A549 (cell line): ENCODE measurements at regions not wholly inside any gene's neighbourhood (a gene's known extent, or its start where the extent isn't known, plus 50 kb on each side); places are given as distances from the start of the nearest gene placed in this dataset.

Experiments
- ATAC-seq, 2 experiments: fragments of 200-7000 bp in 1 of 2; fragments of >200 bp in 1 of 2; cut with Nextera tagmentation in 1 of 2; cut with Tn5 transposase in 1 of 2; 3 replicates each; pipeline versions ENCODE4 v1.8.0 to v1.9.1; 2018 to 2020; ENCODE audit warnings: mild to moderate bottlenecking in 1 of 2, moderate library complexity in 1 of 2
- CTCF ChIA-PET: fragments of 300-600 bp; sonication (Branson Sonifier 250); formaldehyde crosslinking; extraction: SDS; loops from one replicate; lab custom pipeline; 2021; ENCODE audit warnings: antibody characterized with exemption, inconsistent platforms; lab: Yijun Ruan, JAX
- POLR2A ChIA-PET: fragments of 350-600 bp; formaldehyde crosslinking; extraction: SDS; loops from one replicate; lab custom pipeline; 2021; ENCODE audit warnings: antibody characterized with exemption, inconsistent platforms; lab: Yijun Ruan, JAX
- DNase-seq, 2 experiments: peaks; one replicate each; pipeline versions ENCODE4 v3.0.0 to v3.0.0-alpha.2; 2011 to 2016; ENCODE audit warnings: low read depth in 1 of 2, low spot score in 1 of 2
- FAIRE-seq: peaks from 2 replicates; lab custom pipeline; 2011; peaks lifted over from hg19 to GRCh38; lab: Jason Lieb, UNC
- H3K27ac ChIP-seq, 2 experiments: fragments of >200 bp; sonication (Bioruptor Twin); formaldehyde crosslinking; 3 replicates each; pipeline ENCODE4 v1.5.1; 2016 to 2017
- H3K4me1 ChIP-seq: fragments of >200 bp; sonication (Bioruptor Twin); formaldehyde crosslinking; 3 replicates; pipeline ENCODE4 v1.6.1; 2016
- H3K4me2 ChIP-seq: fragments of >200 bp; sonication (Bioruptor Twin); formaldehyde crosslinking; 3 replicates; pipeline ENCODE4 v1.6.1; 2016
- H3K4me3 ChIP-seq: fragments of >200 bp; sonication (Bioruptor Twin); formaldehyde crosslinking; 3 replicates; pipeline ENCODE4 v1.5.1; 2016
- H3K9me3 ChIP-seq: fragments of >200 bp; sonication (Bioruptor Twin); formaldehyde crosslinking; 3 replicates; pipeline ENCODE4 v1.6.1; 2016
- CBX8 ChIP-seq: fragments of 200-600 bp; sonication (generic); IDR thresholded peaks from 2 replicates; pipeline ENCODE4 v1.6.1; 2016
- CEBPB ChIP-seq, 2 experiments: fragments of >200 bp in 1 of 2; sonication (Bioruptor Twin) in 1 of 2; formaldehyde crosslinking in 1 of 2; IDR thresholded peaks; 2 replicates each; pipeline ENCODE4 v1.6.1; 2012 to 2016
- CHD4 ChIP-seq: fragments of 200-600 bp; sonication (generic); IDR thresholded peaks from 2 replicates; pipeline ENCODE4 v1.6.1; 2016; ENCODE audit warnings: antibody characterized with exemption, mild to moderate bottlenecking, borderline replicate concordance
- ESRRA ChIP-seq: fragments of 150-350 bp; IDR thresholded peaks from 2 replicates; pipeline ENCODE4 v1.6.1; 2014; ENCODE audit warnings: mild to moderate bottlenecking, low read length, borderline replicate concordance
- FOSL2 ChIP-seq, 2 experiments: fragments of 450-650 bp in 1 of 2; fragments of >200 bp in 1 of 2; sonication (Bioruptor Twin) in 1 of 2; formaldehyde crosslinking; IDR thresholded peaks; 2 replicates each; pipeline versions ENCODE4 v1.5.0 to v1.6.1; 2016 to 2020; ENCODE audit warnings: mild to moderate bottlenecking in 1 of 2, moderate library complexity in 1 of 2
- GATA3 ChIP-seq: IDR thresholded peaks from 2 replicates; pipeline ENCODE4 v1.6.1; 2012; ENCODE audit warnings: borderline replicate concordance
- HDAC2 ChIP-seq: fragments of 200-600 bp; sonication (generic); IDR thresholded peaks from 2 replicates; pipeline ENCODE4 v1.6.1; 2016
- HEYL ChIP-seq: fragments of 250-450 bp; sonication (Bioruptor Pico); IDR thresholded peaks from 2 replicates; pipeline ENCODE4 v1.8.0; 2021; ENCODE audit warnings: mild to moderate bottlenecking, moderate library complexity
- HOXB5 ChIP-seq: fragments of 250-450 bp; sonication (Bioruptor Pico); IDR thresholded peaks from 2 replicates; pipeline ENCODE4 v1.5.0; 2020; ENCODE audit warnings: mild to moderate bottlenecking, moderate library complexity
- JUN ChIP-seq, 2 experiments: fragments of >200 bp; sonication (Bioruptor Twin); formaldehyde crosslinking; IDR thresholded peaks; 2 replicates in 1 of 2; 3 replicates in 1 of 2; pipeline ENCODE4 v1.6.1; 2016 to 2017
- JUNB ChIP-seq: fragments of >200 bp; sonication (Bioruptor Twin); formaldehyde crosslinking; IDR thresholded peaks from 2 replicates; pipeline ENCODE4 v1.6.1; 2016
- KDM5A ChIP-seq: fragments of 200-600 bp; sonication (generic); IDR thresholded peaks from 2 replicates; pipeline ENCODE4 v1.6.1; 2016; ENCODE audit warnings: antibody characterized with exemption, mild to moderate bottlenecking
- MAFK ChIP-seq: fragments of 450-650 bp; IDR thresholded peaks from 2 replicates; pipeline ENCODE4 v1.6.1; 2014; ENCODE audit not compliant: partially characterized antibody
- POLR2AphosphoS2 ChIP-seq: conservative IDR thresholded peaks from 2 replicates; pipeline ENCODE4 v1.6.1; 2012; ENCODE audit warnings: low read length, improper control_type of control experiment, inconsistent platforms
- RARB ChIP-seq: fragments of 250-450 bp; sonication (Bioruptor Pico); IDR thresholded peaks from 2 replicates; pipeline ENCODE4 v1.8.0; 2021; ENCODE audit warnings: mild to moderate bottlenecking, moderate library complexity
- RCOR1 ChIP-seq: fragments of 150-350 bp; IDR thresholded peaks from 2 replicates; pipeline ENCODE4 v1.6.1; 2014; ENCODE audit warnings: antibody characterized with exemption, low read length, low read depth
- RFX5 ChIP-seq: fragments of 450-650 bp; IDR thresholded peaks from 2 replicates; pipeline ENCODE4 v1.7.1; 2014; ENCODE audit warnings: antibody characterized with exemption, mild to moderate bottlenecking, moderate library complexity
- RNF2 ChIP-seq: fragments of 200-600 bp; sonication (generic); IDR thresholded peaks from 2 replicates; pipeline ENCODE4 v1.6.1; 2016; ENCODE audit warnings: low read depth, mild to moderate bottlenecking, antibody characterized with exemption, moderate library complexity, borderline replicate concordance
- TFCP2L1 ChIP-seq: fragments of 250-450 bp; sonication (Bioruptor Pico); IDR thresholded peaks from 2 replicates; pipeline ENCODE4 v1.5.0; 2021; ENCODE audit warnings: mild to moderate bottlenecking
- ZFP36 ChIP-seq: fragments of 450-650 bp; IDR thresholded peaks from 2 replicates; pipeline ENCODE4 v1.6.1; 2014; ENCODE audit warnings: borderline replicate concordance; ENCODE audit not compliant: partially characterized antibody
- ZNF302 ChIP-seq: fragments of 250-450 bp; sonication (Bioruptor Pico); IDR thresholded peaks from 2 replicates; pipeline ENCODE4 v1.9.0; 2021; ENCODE audit warnings: inconsistent platforms, mild to moderate bottlenecking, moderate library complexity
- WGBS: methylation state at CpG from one replicate; pipeline ENCODE4 v1.1.6; 2017; ENCODE audit errors: missing lambda C conversion rate; 5-methylcytosine and 5-hydroxymethylcytosine counted together
- TF ChIP-seq, protein P1 (sequence below): fragments of >200 bp; sonication (Bioruptor Twin); formaldehyde crosslinking; IDR thresholded peaks from 2 replicates; pipeline ENCODE4 v1.6.1; 2016
- TF ChIP-seq, protein P2 (sequence below): fragments of 450-650 bp; IDR thresholded peaks from 2 replicates; pipeline ENCODE4 v1.6.1; 2014; ENCODE audit warnings: antibody characterized with exemption
- TF ChIP-seq, protein P3 (sequence below): fragments of 200-600 bp; sonication (generic); IDR thresholded peaks from 2 replicates; pipeline ENCODE4 v1.6.1; 2016; ENCODE audit warnings: antibody characterized with exemption, mild to moderate bottlenecking, moderate library complexity
- TF ChIP-seq, protein P4 (sequence below): fragments of 250-450 bp; sonication (Bioruptor Pico); IDR thresholded peaks from 2 replicates; pipeline ENCODE4 v1.5.0; 2021; ENCODE audit warnings: mild to moderate bottlenecking, moderate library complexity, borderline replicate concordance
- TF ChIP-seq, protein P5 (sequence below): fragments of 250-450 bp; sonication (Bioruptor Pico); IDR thresholded peaks from 2 replicates; pipeline ENCODE4 v1.5.0; 2020; ENCODE audit warnings: low read depth, mild to moderate bottlenecking, moderate library complexity

DNA sequence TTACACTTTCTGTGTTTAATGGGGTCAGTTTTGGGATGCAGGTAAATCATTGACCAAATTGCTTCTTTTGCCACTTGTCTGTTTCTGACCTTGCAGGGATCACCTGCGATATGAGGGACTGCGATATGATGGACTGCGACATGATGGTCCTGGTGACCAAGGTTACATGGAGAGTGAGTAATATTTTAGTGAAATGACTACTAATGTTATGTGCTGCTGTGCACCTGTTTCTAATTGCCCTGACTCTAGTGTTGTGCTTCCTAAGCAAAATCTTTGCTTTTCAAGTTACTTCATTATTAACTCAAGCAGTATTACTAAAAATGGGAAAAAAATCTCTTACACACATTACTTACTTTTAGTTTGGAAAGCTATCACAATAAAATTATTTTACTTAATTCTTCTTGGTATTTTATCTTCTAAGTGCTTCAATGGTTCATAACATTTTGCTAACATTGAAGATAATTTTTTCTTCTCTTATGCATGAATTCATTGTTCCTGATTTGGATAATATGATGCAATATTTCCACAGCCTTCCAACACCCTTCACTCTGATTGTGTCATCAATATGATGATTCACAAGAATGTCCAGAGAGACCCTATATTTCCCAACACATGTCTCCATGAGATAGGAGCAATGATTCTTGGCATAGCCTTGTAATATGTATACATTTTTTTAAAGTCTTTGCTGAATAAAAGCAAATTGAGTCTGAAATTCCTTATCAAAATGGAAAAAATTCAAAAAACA lies 306.2 kb upstream of the AKR1E2 start:
- POLR2A ChIA-PET: no interaction called here
- ATAC-seq: peak in 1 of 2 experiments; percentile 43; a peak in 1 of 6 replicates
- Histone ChIP-seq H3K27ac (peak overlapping the region; percentile 64 to 65; a peak in 4 of 6 replicates), H3K9me3 (no peaks in the 10 kb centered on the region), H3K4me3 (no peak overlapping the region), H3K4me1 (peaks cover 14% of the 10 kb centered on the region; the same call in 2 of the 3 replicates), H3K4me2 (peak overlapping the region; percentile 29; the same call in 2 of the 3 replicates)
- peak in 1 of 2 experiments; percentile 25 for DNase-seq
- TF ChIP-seq CEBPB (IDR thresholded peaks at IDR 0.05): peak; percentile 78 to 91
- TF ChIP-seq, protein P1, sequence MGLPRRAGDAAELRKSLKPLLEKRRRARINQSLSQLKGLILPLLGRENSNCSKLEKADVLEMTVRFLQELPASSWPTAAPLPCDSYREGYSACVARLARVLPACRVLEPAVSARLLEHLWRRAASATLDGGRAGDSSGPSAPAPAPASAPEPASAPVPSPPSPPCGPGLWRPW: peak; percentile 85
- TF ChIP-seq JUNB: peak; percentile 67
- TF ChIP-seq HDAC2: no peak
- peak; percentile 32; the same call in 1 of the 2 replicates for TF ChIP-seq FOSL2 (IDR thresholded peaks at IDR 0.05)
- peak; percentile 60 for TF ChIP-seq FOSL2 (CRISPR knock-in tag; IDR thresholded peaks at IDR 0.05)
- TF ChIP-seq, protein P2, sequence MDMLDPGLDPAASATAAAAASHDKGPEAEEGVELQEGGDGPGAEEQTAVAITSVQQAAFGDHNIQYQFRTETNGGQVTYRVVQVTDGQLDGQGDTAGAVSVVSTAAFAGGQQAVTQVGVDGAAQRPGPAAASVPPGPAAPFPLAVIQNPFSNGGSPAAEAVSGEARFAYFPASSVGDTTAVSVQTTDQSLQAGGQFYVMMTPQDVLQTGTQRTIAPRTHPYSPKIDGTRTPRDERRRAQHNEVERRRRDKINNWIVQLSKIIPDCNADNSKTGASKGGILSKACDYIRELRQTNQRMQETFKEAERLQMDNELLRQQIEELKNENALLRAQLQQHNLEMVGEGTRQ: no peak
- TF ChIP-seq, protein P3, sequence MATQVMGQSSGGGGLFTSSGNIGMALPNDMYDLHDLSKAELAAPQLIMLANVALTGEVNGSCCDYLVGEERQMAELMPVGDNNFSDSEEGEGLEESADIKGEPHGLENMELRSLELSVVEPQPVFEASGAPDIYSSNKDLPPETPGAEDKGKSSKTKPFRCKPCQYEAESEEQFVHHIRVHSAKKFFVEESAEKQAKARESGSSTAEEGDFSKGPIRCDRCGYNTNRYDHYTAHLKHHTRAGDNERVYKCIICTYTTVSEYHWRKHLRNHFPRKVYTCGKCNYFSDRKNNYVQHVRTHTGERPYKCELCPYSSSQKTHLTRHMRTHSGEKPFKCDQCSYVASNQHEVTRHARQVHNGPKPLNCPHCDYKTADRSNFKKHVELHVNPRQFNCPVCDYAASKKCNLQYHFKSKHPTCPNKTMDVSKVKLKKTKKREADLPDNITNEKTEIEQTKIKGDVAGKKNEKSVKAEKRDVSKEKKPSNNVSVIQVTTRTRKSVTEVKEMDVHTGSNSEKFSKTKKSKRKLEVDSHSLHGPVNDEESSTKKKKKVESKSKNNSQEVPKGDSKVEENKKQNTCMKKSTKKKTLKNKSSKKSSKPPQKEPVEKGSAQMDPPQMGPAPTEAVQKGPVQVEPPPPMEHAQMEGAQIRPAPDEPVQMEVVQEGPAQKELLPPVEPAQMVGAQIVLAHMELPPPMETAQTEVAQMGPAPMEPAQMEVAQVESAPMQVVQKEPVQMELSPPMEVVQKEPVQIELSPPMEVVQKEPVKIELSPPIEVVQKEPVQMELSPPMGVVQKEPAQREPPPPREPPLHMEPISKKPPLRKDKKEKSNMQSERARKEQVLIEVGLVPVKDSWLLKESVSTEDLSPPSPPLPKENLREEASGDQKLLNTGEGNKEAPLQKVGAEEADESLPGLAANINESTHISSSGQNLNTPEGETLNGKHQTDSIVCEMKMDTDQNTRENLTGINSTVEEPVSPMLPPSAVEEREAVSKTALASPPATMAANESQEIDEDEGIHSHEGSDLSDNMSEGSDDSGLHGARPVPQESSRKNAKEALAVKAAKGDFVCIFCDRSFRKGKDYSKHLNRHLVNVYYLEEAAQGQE: no peak
- no peak for TF ChIP-seq RCOR1
- WGBS: 94% methylated on average over 3 of the region's 3 CpGs
- CTCF ChIA-PET: no interaction called here
- no peak for FAIRE-seq

DNA sequence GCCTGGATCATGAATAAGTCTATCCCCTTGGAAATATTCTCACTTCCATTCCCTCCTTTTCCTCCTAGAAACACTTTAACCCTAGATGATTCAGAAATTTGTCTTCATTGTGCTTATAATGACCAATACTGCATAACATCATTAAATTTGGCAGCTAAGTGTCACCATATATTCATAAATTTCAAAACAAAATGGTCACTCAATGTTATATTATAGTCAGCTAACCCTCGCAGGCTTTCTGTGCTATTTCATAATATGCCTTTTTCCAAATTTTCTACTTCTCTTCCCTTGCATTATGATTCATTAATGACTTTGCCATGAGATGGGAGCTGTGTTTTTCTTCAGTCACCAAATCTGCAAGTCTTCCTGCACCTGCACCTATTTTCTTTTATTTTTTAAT lies 308.3 kb upstream of the AKR1E2 start:
- POLR2A ChIA-PET: no interaction called here
- TF ChIP-seq HOXB5 (no peak), CBX8 (no peak), RNF2 (no peak), HEYL (CRISPR knock-in tag) (no peak), TFCP2L1 (CRISPR knock-in tag) (no peak), ZFP36 (no peak), FOSL2 (IDR thresholded peaks at IDR 0.05) (no peak), FOSL2 (CRISPR knock-in tag; IDR thresholded peaks at IDR 0.05) (no peak), MAFK (no peak), CHD4 (no peak), RARB (CRISPR knock-in tag) (no peak), ZNF302 (CRISPR knock-in tag) (no peak), ESRRA (no peak), POLR2AphosphoS2 (no peak), JUN (IDR thresholded peaks at IDR 0.05) (no peak), RFX5 (no peak), KDM5A (no peak), GATA3 (no peak)
- TF ChIP-seq, protein P4, sequence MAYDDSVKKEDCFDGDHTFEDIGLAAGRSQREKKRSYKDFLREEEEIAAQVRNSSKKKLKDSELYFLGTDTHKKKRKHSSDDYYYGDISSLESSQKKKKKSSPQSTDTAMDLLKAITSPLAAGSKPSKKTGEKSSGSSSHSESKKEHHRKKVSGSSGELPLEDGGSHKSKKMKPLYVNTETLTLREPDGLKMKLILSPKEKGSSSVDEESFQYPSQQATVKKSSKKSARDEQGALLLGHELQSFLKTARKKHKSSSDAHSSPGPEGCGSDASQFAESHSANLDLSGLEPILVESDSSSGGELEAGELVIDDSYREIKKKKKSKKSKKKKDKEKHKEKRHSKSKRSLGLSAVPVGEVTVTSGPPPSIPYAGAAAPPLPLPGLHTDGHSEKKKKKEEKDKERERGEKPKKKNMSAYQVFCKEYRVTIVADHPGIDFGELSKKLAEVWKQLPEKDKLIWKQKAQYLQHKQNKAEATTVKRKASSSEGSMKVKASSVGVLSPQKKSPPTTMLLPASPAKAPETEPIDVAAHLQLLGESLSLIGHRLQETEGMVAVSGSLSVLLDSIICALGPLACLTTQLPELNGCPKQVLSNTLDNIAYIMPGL (CRISPR knock-in tag): no peak
- TF ChIP-seq, protein P5, sequence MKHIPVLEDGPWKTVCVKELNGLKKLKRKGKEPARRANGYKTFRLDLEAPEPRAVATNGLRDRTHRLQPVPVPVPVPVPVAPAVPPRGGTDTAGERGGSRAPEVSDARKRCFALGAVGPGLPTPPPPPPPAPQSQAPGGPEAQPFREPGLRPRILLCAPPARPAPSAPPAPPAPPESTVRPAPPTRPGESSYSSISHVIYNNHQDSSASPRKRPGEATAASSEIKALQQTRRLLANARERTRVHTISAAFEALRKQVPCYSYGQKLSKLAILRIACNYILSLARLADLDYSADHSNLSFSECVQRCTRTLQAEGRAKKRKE (CRISPR knock-in tag): no peak
- H3K4me2 ChIP-seq: no peak overlapping the region
- H3K4me1 ChIP-seq: peaks cover 14% of the 10 kb centered on the region; the same call in 2 of the 3 replicates
- 87% methylated on average over 1 of the region's 1 CpG for WGBS
- no peak for FAIRE-seq
- no peak overlapping the region for H3K4me3 ChIP-seq
- no peaks in the 10 kb centered on the region for H3K9me3 ChIP-seq
- ATAC-seq: no peak
- no peak overlapping the region for H3K27ac ChIP-seq
- CTCF ChIA-PET: no interaction called here
- DNase-seq: no peak
